Activated naive CD8-positive, alpha-beta T cell treated with anti-CD3 and anti-CD28 coated beads, Interleukin-2, amount 50 U/mL, for 24 hours (primary cell): ENCODE measurements at regions not wholly inside any gene's neighbourhood (a gene's known extent, or its start where the extent isn't known, plus 50 kb on each side); places are given as distances from the start of the nearest gene placed in this dataset.
"Not testable (repeated sequence)": the region's sequence is repeated elsewhere in the genome, so short reads cannot be mapped to it uniquely, and the experiment has no call there.

ENCODE experiments used
- ATAC-seq: fragments of 150-1000 bp; cut with Tn5 transposase; one replicate; pipeline ENCODE4 v1.10.0; 2021
- DNase-seq: peaks from one replicate; pipeline ENCODE4 v3.0.0; 2021
- H3K27ac Mint-ChIP-seq: one replicate; pipeline ENCODE4 v1.8.0; 2021; ENCODE audit warnings: mild to moderate bottlenecking, mixed read lengths
- H3K27me3 Mint-ChIP-seq: one replicate; pipeline ENCODE4 v1.8.0; 2021; ENCODE audit warnings: mixed read lengths
- H3K36me3 Mint-ChIP-seq: one replicate; pipeline ENCODE4 v1.8.0; 2021; ENCODE audit warnings: low read depth, mixed read lengths
- H3K4me1 Mint-ChIP-seq: one replicate; pipeline ENCODE4 v1.8.0; 2021; ENCODE audit warnings: mixed read lengths
- H3K4me3 Mint-ChIP-seq: one replicate; pipeline ENCODE4 v1.8.0; 2021; ENCODE audit warnings: mild to moderate bottlenecking, moderate library complexity, mixed read lengths
- H3K9me3 Mint-ChIP-seq: one replicate; pipeline ENCODE4 v1.8.0; 2021; ENCODE audit warnings: mixed read lengths

DNA sequence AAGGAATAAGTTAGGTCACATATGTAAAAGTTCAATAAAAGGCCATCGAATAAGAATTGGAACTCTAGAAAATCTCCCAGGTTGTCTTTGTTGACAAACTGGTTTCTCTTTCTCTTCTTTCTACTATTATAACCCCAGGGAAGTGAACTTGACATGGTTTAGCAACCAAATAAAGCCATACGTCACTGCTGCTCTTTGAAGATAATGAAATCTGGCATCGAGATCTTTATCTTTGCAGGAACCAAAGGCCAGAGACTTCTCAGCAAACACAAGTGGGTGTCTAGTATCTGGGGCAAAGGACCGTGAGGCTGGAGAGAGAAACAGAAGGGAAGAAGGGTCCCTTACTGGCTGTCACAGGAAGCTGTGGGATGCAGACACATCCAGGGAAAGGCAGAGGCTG lies 286.7 kb upstream of the CDYL start:
- no peak overlapping the region for H3K4me3 Mint-ChIP-seq
- no peaks in the 10 kb centered on the region for H3K36me3 Mint-ChIP-seq
- H3K9me3 Mint-ChIP-seq: peaks cover 15% of the 10 kb centered on the region
- H3K27ac Mint-ChIP-seq: no peak overlapping the region
- no peak for ATAC-seq
- no peak for DNase-seq
- H3K4me1 Mint-ChIP-seq: no peaks in the 10 kb centered on the region
- H3K27me3 Mint-ChIP-seq: peaks cover 15% of the 10 kb centered on the region

DNA sequence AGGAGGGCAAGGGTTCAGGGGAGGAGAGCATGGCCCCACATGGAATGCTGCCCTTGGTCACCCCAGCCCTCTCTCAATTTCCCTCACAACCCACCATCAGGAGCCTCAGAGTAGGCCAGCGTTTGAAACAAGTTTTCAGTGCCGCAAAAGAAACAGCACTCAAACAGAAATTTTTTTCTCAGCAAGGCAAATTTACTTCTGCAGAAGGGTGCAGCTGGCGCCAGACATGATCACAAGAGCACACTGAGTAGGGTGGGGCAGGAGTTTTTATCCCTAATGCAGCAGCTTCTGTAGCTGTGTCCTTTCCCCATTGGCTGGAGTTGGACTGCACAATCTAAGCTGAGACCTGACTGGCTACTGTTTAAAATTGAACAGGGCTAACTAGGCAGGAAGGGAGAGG lies 287.8 kb upstream of the CDYL start:
- Mint-ChIP-seq H3K4me1 (no peaks in the 10 kb centered on the region), H3K9me3 (peaks cover 15% of the 10 kb centered on the region), H3K4me3 (no peak overlapping the region), H3K36me3 (no peaks in the 10 kb centered on the region), H3K27ac (no peak overlapping the region), H3K27me3 (peaks cover 13% of the 10 kb centered on the region)
- ATAC-seq (no peak), DNase-seq (no peak)

DNA sequence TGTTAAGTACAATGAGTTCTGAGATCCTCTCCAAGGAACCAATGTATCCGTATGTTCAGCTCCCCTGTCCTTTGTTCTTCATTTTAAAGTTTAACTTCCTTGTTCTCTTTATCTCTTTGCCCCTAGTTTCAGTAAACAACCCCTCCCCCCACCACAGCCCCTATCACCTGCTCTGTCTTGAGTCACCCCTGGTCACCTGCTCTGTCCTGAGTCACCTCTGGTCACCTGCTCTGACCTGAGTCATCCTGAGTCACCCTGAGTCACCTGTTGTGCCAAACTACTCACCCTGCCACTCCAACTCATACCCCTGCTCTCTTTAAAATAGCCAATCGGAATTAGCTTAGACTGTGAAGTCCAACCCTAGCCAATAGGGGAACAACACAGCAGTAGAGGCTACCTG lies 288.7 kb upstream of the CDYL start:
- Mint-ChIP-seq H3K4me3 (no peak overlapping the region), H3K36me3 (no peaks in the 10 kb centered on the region), H3K27ac (no peak overlapping the region), H3K9me3 (peaks cover 15% of the 10 kb centered on the region), H3K27me3 (peaks cover 13% of the 10 kb centered on the region), H3K4me1 (no peaks in the 10 kb centered on the region)
- ATAC-seq (no peak), DNase-seq (no peak)

DNA sequence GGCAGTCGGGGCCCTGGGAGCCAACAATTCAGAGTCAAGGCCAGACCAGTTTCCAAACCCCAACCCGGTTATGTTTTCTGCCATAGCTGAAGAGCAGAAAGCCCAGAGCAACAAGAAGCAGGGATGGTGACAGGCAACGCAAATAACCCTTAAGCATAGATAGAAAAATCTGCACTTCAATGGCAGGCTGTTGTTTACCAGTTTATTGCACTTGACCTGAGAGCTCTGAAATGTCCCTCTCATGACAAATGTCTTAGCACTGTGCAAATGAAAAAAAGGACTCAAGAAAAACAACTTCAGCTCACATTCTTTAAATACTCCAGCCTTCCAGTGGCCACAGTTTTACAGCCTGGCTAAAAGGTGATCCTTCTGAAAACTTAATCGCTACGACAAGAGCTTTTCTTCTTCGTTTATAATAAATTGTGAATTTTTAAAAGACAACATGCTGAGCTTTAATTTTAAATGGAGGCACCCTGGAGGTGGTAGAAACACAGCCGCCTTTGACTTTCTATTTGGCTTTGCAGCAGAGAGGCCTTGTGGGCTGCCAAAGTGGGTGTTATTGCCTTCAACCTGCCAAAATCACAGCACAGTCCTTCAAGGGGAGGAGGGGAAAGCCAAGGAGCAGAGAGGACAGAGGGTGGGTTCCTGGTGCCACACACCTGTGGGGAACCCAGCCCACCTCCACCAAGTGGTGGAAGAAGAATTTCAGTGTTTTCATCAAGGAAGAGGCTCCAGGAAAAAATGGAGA lies 289.5 kb upstream of the CDYL start:
- Mint-ChIP-seq H3K27me3 (peaks cover 11% of the 10 kb centered on the region), H3K4me1 (no peaks in the 10 kb centered on the region), H3K4me3 (no peak overlapping the region), H3K27ac (no peak overlapping the region), H3K36me3 (no peaks in the 10 kb centered on the region), H3K9me3 (peaks cover 15% of the 10 kb centered on the region)
- no peak for DNase-seq
- ATAC-seq: no peak

DNA sequence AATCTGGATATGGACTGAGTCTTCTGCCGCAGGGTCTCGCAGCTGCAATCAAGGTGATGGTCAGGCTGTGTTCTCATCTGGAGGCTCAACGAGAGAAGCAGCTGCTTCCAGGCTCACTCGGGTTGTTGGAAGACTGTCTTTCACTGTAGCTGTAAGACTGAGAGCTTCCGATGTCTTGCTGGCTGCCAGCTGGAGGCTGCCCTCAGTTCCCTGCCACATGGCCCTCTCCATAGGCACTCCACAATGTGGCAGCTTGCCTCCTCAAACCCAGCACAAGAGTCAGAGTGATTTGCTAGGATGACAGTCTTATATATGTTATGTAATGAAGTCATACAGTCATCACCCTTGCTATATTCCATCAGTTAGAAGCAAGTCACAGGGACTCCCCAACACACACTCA lies 290.5 kb upstream of the CDYL start:
- H3K4me3 Mint-ChIP-seq: no peak overlapping the region
- H3K4me1 Mint-ChIP-seq: no peaks in the 10 kb centered on the region
- no peak overlapping the region for H3K27ac Mint-ChIP-seq
- H3K9me3 Mint-ChIP-seq: peaks cover 15% of the 10 kb centered on the region
- DNase-seq (no peak), ATAC-seq (no peak)
- no peaks in the 10 kb centered on the region for H3K36me3 Mint-ChIP-seq
- H3K27me3 Mint-ChIP-seq: peaks cover 13% of the 10 kb centered on the region

GRCh38 chr6:4482461-4482860 lies 293.7 kb upstream of the CDYL start:
- DNase-seq: no peak
- ATAC-seq: no peak
- Mint-ChIP-seq H3K9me3 (peaks cover under 1% of the 10 kb centered on the region), H3K27ac (no peak overlapping the region), H3K36me3 (no peaks in the 10 kb centered on the region), H3K4me3 (no peak overlapping the region), H3K4me1 (no peaks in the 10 kb centered on the region), H3K27me3 (peaks cover 28% of the 10 kb centered on the region)

DNA sequence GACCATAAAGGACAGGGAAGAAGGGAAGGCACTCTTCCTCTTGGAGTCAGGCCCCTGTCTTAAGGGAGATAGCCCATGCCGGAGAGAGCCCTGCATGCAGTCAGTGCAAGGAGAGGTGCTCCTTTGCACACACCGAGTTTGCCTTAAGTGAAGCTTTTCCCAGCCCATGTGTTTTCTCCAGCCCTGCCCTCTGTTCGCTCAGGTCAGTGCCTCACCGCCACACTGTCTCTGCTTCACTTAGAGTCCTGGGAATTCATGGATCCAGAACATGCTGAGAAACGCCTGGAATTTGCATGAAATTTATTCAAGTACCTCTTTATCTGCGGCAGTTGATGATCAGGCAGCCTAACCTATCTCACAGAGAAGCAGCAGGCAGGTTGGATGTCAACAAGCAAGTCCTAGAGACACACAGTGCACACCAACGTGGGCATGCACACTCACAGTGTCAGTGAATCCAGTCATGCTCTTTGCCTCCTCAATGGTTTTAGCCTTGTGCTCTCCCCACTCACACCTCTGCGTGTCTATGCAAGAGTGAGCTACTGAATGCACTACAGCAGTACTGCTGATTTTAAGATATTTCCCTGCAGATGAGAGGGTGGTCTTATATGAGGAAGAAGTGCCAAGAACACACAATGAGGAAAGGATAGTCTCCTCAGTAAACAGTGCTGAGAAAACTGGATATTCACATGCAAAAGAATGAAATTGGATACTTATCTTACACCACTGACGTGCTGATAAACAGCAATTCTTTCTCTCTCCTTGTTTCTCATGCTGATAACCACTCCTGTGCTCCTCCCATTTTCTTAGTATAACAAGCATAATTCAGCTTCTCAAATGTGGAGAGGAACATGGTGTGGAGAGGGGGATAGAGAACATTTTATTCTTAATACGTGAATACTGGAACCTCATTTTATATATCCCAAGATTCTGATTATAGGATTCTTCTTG lies 295.1 kb upstream of the CDYL start:
- no peak overlapping the region for H3K4me3 Mint-ChIP-seq
- no peaks in the 10 kb centered on the region for H3K9me3 Mint-ChIP-seq
- no peaks in the 10 kb centered on the region for H3K36me3 Mint-ChIP-seq

DNA sequence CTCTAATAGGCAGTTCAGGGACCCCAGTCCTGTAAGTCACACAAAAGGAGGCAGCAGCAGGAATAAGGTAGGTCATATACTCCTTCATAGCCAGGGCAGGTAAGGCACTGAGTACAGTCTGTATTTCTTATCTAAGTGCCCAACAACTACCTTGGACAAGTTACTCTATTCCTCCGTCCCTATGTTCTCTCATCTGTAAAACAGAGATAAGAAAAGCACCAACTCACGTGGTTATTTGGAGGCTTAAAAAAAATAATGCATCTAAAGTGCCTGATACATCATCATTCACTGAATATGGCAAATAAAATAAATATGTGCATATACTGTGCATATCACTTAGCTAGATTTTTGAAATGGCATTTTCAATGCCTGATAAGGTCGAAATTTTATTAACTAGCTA lies 298.1 kb upstream of the CDYL start:
- Mint-ChIP-seq H3K4me3 (no peak overlapping the region), H3K27me3 (peaks cover 26% of the 10 kb centered on the region), H3K27ac (no peak overlapping the region), H3K9me3 (peaks cover 1% of the 10 kb centered on the region), H3K4me1 (peaks cover 4% of the 10 kb centered on the region), H3K36me3 (no peaks in the 10 kb centered on the region)
- DNase-seq (no peak), ATAC-seq (no peak)

More for the DNA sequence above, 295.1 kb upstream of the CDYL start:
- Mint-ChIP-seq H3K27ac (no peak overlapping the region), H3K27me3 (peaks cover 34% of the 10 kb centered on the region), H3K4me1 (no peaks in the 10 kb centered on the region)
- DNase-seq (no peak), ATAC-seq (no peak)

DNA sequence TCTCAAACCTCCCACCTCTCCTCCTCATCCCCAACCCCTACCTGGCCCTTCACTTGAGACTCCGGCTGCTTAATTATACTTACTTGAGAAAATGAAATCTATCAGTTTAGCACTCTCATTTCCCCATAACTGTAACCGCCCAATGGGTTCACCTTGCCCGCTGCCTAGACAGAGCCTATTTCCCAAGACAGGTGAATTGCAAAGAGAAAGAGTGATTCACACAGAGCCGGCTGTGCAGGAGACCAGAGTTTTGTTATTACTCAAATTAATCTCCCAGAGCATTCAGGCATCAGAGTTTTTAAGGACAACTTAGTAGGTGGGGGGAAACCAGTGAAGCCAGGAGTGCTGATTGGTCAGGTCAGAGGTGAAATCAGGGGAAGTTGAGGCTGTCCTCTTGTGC lies 301.4 kb upstream of the CDYL start:
- Mint-ChIP-seq H3K27ac (no peak overlapping the region), H3K4me3 (no peak overlapping the region), H3K4me1 (peaks cover 4% of the 10 kb centered on the region), H3K9me3 (peaks cover 27% of the 10 kb centered on the region), H3K27me3 (peaks cover 15% of the 10 kb centered on the region), H3K36me3 (peaks cover 6% of the 10 kb centered on the region)
- DNase-seq (no peak), ATAC-seq (no peak)

- Mint-ChIP-seq H3K4me3 (no peak overlapping the region), H3K36me3 (peaks cover 6% of the 10 kb centered on the region), H3K27ac (no peak overlapping the region), H3K27me3 (peaks cover 7% of the 10 kb centered on the region), H3K4me1 (peaks cover 4% of the 10 kb centered on the region), H3K9me3 (peaks cover 27% of the 10 kb centered on the region)
- ATAC-seq: no peak
- no peak for DNase-seq
Observed at GRCh38 chr6:4472969-4473642, 303.1 kb upstream of the CDYL start.

DNA sequence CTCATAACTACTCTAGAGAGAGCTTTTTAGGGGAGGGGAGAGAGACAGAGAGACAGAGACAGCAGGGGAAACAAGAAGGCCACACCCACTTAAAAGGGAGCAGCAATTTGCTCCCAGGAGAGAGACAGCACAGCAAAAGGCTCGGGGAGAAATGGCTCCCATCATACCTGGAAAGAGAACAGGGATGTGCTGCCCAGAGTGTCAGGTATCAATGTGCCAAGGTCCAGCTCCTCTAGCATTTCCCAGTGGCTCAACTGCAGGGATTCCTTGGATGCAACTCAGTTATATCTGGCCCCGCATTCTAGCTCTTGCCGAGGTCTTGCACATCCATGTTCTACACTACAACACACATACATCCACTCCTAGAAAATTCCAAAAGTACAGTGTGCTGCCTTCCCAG lies 304.0 kb upstream of the CDYL start:
- Mint-ChIP-seq H3K27me3 (peaks cover 7% of the 10 kb centered on the region), H3K27ac (no peak overlapping the region), H3K4me3 (no peak overlapping the region), H3K4me1 (peaks cover 4% of the 10 kb centered on the region), H3K36me3 (peaks cover 6% of the 10 kb centered on the region), H3K9me3 (peaks cover 27% of the 10 kb centered on the region)
- DNase-seq: no peak
- no peak for ATAC-seq

DNA sequence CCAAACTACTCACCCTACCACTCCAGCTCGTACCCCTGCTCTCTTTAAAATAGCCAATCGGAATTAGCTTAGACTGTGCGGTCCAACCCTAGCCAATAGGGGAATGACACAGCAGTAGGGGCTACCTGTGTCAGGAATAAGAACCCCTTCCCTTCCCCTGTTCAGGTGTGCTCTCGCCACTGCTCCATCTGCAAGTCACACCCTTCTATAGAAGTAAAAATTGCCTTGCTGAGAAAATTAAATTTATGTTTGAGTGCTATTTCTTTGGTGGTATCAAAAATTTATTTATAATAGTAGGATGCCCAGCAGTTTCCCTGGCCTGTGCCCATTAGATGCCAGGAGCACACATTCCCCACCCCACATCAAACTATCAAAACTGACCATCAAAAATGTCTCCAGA lies 304.7 kb upstream of the CDYL start:
- H3K4me3 Mint-ChIP-seq, ATAC-seq: not testable (repeated sequence)

GRCh38 chr6:4470698-4471210 lies 305.4 kb upstream of the CDYL start:
- no peak overlapping the region for H3K27ac Mint-ChIP-seq
- ATAC-seq (no peak), DNase-seq (no peak)
- no peak overlapping the region for H3K4me3 Mint-ChIP-seq
- peaks cover 10% of the 10 kb centered on the region for H3K27me3 Mint-ChIP-seq
- H3K4me1 Mint-ChIP-seq: peaks cover 4% of the 10 kb centered on the region
- peaks cover 6% of the 10 kb centered on the region for H3K36me3 Mint-ChIP-seq
- H3K9me3 Mint-ChIP-seq: peaks cover 27% of the 10 kb centered on the region

More for the DNA sequence above, 304.7 kb upstream of the CDYL start:
- Mint-ChIP-seq H3K9me3 (peaks cover 27% of the 10 kb centered on the region), H3K27me3 (peaks cover 11% of the 10 kb centered on the region)
- not testable (repeated sequence) for H3K4me1 Mint-ChIP-seq, H3K36me3 Mint-ChIP-seq, H3K27ac Mint-ChIP-seq, DNase-seq

DNA sequence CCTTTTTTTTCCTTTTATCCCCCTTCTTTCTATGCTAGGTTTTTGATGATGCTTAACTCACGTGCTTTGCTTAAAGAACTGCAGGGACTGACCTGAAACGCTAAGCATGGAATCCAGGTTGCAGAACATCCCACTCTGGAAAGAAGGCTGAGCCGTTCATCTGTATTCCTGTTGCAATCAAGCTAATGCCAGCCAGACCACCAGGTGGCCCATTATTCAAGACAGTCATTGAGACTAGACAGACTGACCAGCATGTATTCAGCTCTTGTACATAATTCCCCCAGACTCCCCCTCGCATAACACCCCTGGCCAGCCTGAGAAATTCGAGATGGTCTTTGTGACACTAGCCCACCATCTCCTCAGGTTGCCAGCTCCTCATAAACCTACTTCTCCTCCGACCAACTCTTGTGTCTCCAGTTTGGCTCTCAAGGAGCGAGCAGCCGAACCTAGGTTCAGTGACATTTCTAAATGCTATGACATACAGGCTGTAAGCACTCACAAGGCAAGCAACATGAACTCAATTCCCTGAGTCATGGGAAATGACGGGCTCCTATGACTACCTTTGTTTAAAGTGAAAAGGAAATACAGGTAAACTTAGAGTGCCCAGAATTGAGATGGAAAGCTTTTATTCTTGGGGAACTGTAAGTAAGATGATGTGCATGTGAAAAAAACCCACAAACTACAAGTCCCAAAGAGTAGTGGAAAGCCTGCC lies 309.3 kb upstream of the CDYL start:
- H3K27me3 Mint-ChIP-seq: peaks cover 12% of the 10 kb centered on the region
- ATAC-seq (no peak), DNase-seq (no peak)
- H3K27ac Mint-ChIP-seq: no peak overlapping the region
- H3K9me3 Mint-ChIP-seq: peaks cover 16% of the 10 kb centered on the region
- no peaks in the 10 kb centered on the region for H3K4me1 Mint-ChIP-seq
- no peak overlapping the region for H3K4me3 Mint-ChIP-seq
- H3K36me3 Mint-ChIP-seq: peaks cover 6% of the 10 kb centered on the region
